HG03135 (cell line): ENCODE measurements at regions not wholly inside any gene's neighbourhood (a gene's known extent, or its start where the extent isn't known, plus 50 kb on each side); places are given as distances from the start of the nearest gene placed in this dataset.

ENCODE experiments used
- ATAC-seq: cut with Tn5 transposase; IDR thresholded peaks from one replicate; pipeline ENCODE4 v1.9.1; 2021; ENCODE audit warnings: mild to moderate bottlenecking, moderate library complexity; ENCODE audit not compliant: unreplicated experiment

DNA sequence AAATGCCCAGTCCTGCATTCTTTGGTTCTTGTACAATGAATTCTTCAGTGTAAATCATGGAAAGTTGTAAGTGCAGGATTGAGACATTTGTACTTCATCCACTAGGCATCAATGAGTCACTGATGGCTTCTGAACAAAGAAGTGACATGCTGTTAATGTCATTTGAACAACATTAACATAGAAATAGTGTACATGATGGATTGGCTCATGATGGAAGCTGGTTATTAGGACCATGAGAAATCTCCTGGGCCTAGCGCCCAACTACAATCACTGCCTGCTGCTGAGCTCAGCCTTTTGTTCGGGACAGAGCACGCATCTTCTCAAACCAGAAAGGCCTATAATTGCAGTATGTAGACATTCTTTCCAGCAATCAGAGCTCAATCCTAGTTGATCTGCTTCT, 316.8 kb upstream of the TSHZ2 start:
- ATAC-seq: no peak

DNA sequence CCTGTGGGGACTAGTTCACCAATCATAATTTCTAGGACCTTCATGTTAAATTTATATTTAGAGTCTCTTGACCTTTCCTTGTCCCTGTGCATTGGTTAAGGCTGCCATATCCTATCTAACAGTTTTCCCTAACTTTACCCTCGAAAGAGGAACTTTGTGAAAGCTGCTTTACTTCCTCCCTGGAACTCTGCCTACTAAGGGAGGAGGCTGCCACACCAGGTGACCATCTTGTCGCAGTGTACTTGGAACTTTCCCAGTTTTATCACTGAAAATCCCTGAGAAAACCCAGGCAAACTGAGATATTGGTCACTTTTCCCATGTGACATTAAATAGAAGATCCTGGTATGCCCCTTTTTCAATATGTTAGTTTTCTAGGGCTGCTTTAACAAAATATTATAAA, 317.6 kb upstream of the TSHZ2 start:
- ATAC-seq: no peak

DNA sequence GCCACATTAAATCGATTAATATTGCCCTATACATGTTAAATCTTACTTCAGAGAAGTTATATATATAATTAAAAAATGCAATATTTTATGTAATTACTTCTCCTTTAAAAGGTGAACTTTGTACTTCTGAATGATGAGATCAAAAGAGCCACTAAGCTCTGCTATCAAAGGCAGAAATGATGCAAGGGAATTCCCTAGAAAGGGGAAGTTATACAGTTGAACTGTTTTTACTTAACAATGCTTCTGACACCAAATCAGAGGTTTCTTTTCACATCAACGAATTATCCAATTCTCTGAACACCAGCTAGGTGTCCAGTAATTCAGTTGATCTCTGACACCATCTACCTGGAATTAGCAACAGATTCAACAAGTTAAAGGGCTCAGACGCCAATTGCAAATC, 319.9 kb upstream of the TSHZ2 start:
- no peak for ATAC-seq

DNA sequence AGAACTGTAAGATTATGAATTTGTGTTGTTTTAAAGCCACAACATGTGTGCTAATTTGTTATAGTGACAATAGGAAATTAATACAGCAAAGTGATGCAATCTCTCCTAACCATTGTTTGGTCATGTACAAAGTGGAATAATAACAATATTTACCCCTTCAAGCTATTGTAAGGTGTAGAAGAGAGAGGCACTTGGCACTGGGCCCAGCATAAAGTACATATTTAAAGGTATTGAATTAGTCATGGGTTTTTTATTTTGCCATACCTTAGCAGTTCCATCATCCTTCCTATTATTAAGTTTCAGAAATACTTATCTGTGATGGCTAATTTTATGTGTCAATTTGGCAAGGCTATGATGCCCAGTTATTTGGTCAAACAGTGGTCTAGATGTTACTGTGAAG, 322.4 kb upstream of the TSHZ2 start:
- no peak for ATAC-seq

DNA sequence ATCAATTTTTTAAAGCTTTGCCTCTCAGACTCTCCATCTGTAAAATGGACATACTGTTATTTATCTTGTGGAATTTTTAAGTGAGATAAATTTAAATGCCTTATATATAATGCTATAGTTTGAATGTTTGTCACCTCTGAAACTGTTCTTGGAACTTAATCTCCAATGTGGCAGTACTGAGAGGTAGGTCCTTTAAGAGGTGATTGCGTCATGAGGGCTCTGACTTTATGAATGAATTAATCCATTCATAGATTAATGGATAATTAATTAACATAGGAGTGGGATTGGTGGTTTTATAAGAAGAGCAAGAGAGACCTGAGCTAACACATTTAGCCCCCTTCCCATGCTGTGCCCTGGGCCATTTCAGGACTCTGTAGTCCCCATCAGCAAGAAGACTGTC, 326.3 kb upstream of the TSHZ2 start:
- ATAC-seq: no peak

DNA sequence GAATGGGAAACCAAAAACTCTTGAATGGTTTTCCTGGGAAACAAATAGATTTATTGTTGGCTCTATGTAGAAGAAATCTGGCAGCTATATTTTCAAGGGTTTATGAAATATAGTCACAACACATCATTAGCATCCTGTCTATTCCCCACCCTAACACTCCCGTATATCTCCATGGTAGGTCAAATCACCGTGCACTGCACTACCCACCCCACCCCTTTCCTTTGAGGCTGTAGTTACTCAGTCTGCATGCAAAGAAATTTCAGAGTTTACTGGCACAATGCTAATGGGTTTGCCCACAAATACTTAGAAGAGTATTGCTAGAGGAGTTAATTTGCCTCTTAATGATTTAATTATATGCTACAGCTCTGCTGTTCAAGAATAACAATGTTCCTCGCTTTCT, 329.1 kb upstream of the TSHZ2 start:
- ATAC-seq: no peak

GRCh38 chr20:52637201-52637600, 335.0 kb upstream of the TSHZ2 start:
- no peak for ATAC-seq

- no peak for ATAC-seq
These were observed 340.7 kb upstream of the TSHZ2 start for GRCh38 chr20:52631469-52631868.

DNA sequence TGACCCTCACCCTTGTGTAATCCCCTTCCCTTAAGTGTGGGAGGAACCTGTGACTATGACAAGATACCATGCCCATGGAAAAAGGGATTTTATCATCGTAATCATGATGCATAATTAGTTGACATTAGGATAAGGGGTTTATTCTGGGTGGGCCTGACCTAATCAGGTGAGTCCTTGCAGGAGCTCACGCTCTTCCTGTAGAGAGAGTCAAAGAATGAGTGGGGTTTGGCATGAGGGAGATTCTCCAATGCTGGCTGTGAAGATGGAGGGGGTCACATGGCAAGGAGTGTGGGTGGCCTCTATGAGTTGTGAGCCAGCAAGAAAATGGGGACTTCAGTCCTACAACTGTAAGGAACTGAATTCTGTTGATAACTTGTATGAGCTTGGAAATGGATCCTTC, 342.0 kb upstream of the TSHZ2 start:
- no peak for ATAC-seq

DNA sequence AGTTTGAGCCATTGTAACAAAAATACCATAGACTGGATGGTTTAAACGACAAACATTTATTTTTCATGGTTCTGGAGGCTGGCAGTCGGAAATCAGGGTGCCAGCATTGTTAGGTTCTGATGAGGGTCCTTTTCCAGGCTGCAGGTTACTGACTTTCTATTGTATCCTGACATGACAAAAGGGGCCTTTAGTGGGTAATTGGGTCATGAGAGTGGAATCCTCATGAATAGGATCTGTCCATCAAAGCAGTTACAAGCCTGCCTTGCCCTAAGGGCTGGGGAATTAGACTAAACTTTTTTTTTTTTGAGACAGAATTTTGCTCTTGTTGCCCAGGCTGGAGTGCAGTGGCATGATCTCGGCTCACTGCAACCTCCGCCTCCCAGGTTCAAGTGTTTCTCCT, 347.9 kb upstream of the TSHZ2 start:
- no peak for ATAC-seq

GRCh38 chr20:52622081-52622480, 350.1 kb upstream of the TSHZ2 start:
- no peak for ATAC-seq

GRCh38 chr20:52621401-52621800, 350.8 kb upstream of the TSHZ2 start:
- ATAC-seq: no peak

- no peak for ATAC-seq
These were observed 352.5 kb upstream of the TSHZ2 start for GRCh38 chr20:52619671-52620070.

- no peak for ATAC-seq
These were observed 353.1 kb upstream of the TSHZ2 start for GRCh38 chr20:52619101-52619500.

- ATAC-seq: no peak
These were observed 355.5 kb upstream of the TSHZ2 start for GRCh38 chr20:52616629-52617028.

DNA sequence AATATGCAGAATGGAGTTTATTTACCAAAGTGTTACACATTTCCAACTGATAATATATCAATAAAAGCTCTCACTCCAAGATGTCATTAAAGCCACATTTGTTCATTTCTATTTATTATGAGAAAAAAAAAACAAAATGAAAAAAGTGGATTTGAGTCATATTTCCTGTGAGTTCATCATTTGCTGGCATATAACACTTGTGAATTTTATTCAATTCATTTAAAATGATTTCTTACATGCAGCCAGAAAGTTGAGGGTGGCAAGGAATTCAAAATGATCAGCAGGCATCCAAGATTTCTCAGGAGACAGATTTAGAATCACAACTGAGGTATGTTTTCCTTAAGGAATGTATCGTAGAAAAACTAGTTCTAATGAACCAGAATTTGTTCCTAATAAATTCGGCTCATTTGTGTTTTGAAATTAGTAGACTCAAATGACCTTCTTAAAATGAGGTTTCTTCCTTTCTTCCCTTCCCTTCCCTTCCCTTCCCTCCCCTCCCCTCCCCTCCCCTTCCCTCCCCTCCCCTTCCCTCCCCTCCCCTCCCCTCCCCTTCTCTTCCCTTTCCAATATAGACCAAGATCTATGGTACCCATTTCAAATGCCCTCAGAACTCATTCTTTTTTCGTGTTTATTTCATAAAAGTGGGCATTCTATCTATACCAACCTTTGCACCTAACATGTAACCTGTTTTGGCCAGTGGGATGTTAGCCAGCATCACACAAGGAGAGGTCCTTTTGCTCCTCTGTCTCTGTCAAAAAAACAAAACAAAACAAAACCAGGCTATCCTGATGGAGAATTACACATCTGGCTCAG, 357.9 kb upstream of the TSHZ2 start:
- ATAC-seq: no peak

DNA sequence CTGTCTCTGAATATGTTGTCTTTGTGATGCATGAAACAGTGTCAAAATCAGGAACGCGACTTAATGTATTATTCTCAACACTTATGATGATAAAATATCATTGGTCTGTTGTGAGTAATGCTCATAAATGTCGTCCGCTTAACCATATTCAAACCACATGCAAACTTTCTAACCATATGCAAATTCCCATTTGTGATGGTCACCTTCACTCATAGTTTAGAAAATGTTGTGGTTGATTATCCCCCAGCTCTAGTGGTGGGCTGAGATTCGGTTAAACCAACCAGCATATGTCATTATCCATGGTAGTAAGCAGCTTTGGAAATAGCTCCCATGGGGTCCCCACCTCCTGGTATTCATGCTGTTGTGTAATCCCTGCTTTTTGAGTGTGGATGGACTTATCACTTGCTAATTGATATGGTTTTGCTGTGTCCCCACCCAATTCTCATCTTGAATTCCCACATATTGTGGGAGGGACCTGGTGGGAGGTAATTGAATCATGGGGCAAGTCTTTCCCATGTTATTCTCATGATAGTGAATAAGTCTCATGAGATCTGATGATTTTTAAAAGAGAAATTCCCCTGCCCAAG, 360.0 kb upstream of the TSHZ2 start:
- no peak for ATAC-seq

- no peak for ATAC-seq
These were observed 361.4 kb upstream of the TSHZ2 start for GRCh38 chr20:52610749-52611148.

DNA sequence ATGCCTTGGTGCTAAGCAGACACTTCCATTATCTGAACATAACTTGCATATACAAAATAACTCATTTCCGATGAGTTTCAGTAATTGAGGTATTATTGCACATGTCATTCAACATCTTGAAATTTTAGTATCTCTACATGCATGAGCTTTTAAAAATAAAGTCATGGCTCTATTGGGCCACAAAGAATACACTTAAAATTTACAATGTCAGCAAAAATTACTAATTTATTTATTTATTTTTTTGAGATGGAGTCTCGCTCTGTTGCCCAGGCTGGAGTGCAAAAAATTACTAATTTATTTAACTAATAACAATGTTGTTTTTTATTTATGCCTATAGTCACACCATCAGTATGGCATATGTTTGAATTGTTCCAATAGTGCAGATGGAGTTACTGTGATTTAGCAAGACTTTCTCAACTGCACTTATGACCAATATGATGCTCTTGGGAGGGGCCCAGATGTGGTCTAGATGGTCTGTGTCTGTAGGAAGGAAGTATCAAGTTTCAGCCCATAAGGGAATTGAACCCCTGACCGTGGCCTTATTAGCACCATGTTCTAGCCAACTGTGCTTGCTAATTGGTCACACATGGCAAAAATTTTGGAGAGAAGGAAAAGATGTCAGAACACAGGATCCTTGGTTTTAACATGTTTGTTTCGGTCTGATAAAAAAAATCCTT, 370.7 kb upstream of the TSHZ2 start:
- no peak for ATAC-seq

- ATAC-seq: no peak
These were observed 375.9 kb upstream of the TSHZ2 start for GRCh38 chr20:52596256-52596655.

DNA sequence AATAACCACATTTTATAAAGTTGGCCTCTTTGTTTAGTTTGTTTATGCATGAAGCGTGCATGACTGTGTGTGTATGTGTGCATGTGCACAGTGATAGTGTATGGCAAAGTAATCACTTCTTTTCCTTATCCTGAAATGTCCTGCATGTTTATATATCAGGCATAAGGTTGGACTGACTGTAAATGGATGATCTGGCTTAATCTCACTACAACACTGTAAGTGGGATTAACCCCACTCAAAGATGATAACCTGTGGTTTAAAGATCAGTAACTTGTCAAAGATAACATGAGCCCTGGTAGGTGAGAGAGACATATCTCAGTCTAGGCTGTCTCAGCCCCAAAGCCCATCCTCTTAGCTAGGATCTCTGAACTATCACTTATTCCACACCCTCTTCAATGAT, 376.6 kb upstream of the TSHZ2 start:
- ATAC-seq: no peak

DNA sequence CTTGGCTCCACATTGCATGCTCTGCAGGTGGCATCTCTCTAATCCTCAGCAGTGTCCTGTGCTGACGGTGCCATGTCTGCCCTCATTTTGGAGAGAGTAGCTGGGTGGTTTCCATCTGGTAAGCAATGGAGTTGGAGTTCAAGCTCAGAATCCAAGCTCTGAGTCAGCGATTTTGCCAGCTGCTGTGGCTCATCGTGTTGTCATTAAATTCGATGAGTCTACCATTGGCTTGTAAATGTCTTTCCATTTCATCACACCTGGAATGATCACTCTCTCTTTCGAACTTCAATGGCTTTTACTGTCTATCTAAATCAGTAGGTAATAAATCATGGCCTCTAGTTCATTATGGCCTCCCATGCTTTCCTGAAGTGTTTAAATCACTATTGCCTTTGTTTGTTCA, 378.5 kb upstream of the TSHZ2 start:
- no peak for ATAC-seq
